ENCODE measurements at regions not wholly inside any gene's neighbourhood (a gene's known extent, or its start where the extent isn't known, plus 50 kb on each side); places are given as distances from the start of the nearest gene placed in this dataset.

DNA sequence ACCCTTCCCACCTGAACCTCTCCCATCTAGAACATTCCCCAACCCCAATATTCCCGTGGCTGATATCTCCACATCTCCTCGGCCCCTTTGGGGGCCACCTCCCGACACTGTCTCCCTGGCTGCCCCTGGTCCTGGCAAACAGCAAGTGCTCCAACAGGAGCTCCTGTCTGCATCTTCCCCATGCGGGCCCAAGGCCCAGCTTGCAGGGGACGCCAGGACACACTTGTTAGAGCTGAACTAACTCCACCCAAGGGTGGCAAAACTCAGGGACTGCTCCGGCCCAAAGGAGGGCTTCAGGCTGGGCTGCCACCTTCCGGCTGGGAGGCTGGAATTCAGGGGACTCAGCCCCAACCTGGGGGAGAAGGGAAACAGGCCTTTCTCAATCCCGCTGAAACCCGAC, 106.6 kb downstream of the NCOR2 start:
- TF ChIP-seq, protein P1, sequence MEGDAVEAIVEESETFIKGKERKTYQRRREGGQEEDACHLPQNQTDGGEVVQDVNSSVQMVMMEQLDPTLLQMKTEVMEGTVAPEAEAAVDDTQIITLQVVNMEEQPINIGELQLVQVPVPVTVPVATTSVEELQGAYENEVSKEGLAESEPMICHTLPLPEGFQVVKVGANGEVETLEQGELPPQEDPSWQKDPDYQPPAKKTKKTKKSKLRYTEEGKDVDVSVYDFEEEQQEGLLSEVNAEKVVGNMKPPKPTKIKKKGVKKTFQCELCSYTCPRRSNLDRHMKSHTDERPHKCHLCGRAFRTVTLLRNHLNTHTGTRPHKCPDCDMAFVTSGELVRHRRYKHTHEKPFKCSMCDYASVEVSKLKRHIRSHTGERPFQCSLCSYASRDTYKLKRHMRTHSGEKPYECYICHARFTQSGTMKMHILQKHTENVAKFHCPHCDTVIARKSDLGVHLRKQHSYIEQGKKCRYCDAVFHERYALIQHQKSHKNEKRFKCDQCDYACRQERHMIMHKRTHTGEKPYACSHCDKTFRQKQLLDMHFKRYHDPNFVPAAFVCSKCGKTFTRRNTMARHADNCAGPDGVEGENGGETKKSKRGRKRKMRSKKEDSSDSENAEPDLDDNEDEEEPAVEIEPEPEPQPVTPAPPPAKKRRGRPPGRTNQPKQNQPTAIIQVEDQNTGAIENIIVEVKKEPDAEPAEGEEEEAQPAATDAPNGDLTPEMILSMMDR (IDR thresholded peaks at IDR 0.05) = no peak
- TF ChIP-seq, protein P2, sequence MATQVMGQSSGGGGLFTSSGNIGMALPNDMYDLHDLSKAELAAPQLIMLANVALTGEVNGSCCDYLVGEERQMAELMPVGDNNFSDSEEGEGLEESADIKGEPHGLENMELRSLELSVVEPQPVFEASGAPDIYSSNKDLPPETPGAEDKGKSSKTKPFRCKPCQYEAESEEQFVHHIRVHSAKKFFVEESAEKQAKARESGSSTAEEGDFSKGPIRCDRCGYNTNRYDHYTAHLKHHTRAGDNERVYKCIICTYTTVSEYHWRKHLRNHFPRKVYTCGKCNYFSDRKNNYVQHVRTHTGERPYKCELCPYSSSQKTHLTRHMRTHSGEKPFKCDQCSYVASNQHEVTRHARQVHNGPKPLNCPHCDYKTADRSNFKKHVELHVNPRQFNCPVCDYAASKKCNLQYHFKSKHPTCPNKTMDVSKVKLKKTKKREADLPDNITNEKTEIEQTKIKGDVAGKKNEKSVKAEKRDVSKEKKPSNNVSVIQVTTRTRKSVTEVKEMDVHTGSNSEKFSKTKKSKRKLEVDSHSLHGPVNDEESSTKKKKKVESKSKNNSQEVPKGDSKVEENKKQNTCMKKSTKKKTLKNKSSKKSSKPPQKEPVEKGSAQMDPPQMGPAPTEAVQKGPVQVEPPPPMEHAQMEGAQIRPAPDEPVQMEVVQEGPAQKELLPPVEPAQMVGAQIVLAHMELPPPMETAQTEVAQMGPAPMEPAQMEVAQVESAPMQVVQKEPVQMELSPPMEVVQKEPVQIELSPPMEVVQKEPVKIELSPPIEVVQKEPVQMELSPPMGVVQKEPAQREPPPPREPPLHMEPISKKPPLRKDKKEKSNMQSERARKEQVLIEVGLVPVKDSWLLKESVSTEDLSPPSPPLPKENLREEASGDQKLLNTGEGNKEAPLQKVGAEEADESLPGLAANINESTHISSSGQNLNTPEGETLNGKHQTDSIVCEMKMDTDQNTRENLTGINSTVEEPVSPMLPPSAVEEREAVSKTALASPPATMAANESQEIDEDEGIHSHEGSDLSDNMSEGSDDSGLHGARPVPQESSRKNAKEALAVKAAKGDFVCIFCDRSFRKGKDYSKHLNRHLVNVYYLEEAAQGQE (IDR thresholded peaks at IDR 0.05; ENCODE audit: insufficient read depth in 1 of 2, low read depth in 2 of 2, low read length in 1 of 2) = no peak
- TF ChIP-seq SIN3A (IDR thresholded peaks at IDR 0.05; ENCODE audit: borderline replicate concordance, insufficient read depth, low read depth, low read length) = no peak

Measured in Panc1 (cell line).